Stimulated activated CD4-positive, alpha-beta T cell treated with anti-CD3 and anti-CD28 coated beads, Interleukin-1b, Interleukin-23, amount 100 ng/mL, for 4 hours (primary cell): ENCODE measurements at regions not wholly inside any gene's neighbourhood (a gene's known extent, or its start where the extent isn't known, plus 50 kb on each side); places are given as distances from the start of the nearest gene placed in this dataset.
"Not testable (repeated sequence)": the region's sequence is repeated elsewhere in the genome, so short reads cannot be mapped to it uniquely, and the experiment has no call there.

Experiments
- DNase-seq, 2 donors: peaks; one replicate each; pipeline ENCODE4 v3.0.0-alpha.2; 2020; ENCODE audit warnings: low read depth in 2 of 2

DNA sequence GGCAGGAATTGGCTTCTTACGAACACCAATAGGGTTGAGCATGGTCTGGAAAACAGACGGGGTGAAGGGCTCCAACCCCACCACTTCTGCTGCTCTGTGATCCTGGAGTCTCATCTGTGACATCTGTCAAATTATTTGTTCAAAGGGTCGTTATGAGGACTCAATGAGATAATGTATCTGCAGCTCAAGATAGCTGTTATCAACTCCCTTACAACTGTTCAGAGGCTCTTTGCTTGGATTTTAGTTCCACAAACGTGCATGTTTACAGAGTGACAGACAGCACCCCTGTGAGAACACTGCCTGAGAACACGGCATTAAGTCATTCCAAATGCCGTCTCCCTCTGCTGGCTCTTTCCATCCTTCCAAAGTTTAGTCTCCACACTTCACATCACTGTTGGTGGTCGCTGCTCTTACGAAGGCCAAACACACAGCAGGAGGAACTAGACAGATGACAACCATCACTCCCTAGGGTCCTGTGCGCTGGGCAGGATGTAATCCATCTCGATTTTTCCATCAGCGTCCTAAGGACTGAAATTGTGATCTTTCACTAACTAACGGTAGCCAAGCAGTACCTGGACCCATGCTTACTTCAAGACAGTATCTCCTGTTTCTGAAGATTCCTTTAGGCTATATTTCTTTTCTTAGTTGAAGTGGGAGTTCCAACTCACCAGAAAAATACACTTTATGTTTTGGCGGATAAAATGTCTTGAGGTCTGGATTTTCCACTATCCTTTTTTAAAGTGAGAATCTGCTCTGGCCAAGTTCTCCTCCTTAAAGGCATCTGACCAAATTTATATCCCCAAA is 220.3 kb downstream of the ANAPC1 start:
- DNase-seq, result no peak

DNA sequence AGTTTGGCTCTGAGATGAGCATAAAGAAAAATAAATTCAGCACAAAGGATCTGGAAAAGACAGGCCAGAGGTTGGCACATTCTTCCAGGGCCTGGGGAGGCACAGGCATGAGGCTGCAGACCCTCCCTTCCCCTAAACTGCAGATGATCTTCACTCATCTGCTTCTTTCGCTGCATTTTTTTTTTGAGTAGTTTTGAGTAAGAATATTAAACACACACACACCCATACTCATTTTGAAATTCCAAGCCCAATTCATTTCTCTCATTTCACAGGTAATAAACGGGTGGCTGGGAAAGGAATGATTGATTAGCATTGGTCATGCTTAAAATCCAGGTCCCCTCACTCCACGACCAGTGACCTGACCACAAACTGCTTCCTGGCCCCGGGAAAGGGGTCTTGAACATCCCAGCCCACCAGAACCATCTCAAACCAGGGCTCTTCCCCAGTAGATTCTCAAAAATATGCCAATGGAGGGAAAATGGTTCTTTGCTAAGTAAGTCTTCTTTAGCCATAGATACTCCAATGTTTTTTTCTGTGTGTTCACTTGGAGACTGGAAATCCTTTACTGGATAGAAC is 219.6 kb downstream of the ANAPC1 start:
- no peak for DNase-seq

DNA sequence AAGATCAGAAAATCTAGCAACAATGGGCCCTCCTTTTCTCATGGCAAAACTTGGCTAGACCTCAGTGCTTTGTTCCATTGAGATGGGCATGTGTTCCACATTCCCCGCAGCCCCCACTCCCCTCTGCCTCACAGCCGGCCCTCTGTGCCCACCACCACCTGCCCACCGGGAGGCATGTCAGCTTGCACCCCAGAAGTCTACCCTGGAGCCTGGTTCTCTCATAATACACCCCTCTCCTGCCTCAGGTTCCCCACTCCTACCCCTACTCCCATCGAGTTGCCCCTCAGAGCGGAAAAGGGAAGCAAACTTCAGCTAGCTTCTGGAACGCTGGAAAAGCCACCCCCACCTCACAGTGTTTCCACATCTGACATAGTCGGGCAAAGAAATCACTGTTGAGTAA is 219.0 kb downstream of the ANAPC1 start:
- DNase-seq, result no peak

DNA sequence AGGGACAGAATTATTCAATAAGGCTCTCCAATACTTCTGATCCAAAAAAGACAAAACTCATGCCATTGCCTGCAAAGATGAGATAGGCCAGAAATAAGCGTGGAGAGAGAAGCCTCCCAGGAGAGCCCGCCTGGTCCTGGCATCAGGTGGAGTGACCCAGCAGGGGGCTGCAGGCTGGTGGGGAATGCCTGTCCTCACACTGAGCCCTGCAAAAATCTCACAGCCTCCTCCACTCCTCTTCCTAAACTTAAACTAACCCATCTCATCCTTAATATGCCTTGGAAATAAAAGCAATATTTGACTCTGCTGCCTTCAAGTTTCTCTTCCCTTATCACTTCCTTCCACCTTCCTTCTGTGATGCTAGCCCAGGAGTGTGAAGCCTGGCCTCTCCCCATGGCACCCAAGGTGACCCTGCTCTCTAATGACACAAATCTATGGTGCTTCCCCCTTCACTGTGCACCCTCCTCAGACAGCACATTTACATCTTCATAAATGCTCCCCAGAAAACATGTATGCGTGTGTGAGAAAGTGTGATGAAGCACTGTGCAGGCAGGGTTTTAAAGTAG is 218.4 kb downstream of the ANAPC1 start:
- no peak for DNase-seq

DNA sequence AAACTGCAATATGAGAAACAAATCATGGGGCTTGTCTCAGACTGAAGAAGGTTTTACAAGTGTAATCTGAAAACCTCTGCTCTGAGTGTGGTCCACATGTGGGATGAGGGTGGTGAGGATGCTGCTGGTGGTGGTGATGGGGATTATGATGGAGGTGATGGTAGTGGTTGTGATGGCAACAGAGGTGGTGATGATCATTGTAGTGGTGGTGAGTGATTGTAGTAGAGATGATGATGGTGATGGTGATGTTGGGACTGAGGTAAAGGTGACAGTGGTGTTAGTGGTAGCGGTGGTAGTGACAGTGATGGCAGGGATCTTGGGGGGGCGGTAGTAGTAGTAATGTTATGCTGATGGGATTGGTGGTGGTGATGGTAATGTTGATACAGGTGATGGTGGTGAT is 217.8 kb downstream of the ANAPC1 start:
- no peak for DNase-seq

DNA sequence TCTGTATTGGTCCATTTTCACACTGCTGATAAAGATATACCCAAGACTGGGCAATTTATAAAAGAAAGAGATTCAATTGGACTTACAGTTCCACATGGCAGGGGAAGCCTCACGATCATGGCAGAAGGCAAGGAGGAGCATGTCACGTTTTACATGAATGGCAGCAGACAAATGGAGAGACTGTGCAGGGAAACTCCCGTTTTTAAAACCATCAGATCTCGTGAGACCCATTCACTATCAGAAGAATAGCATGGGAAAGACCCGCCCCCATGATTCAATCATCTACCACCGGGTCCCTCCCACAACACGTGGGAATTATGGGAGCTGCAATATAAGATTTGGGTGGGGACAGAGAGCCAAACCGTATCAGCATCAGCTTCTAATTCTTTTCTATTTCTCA is 217.0 kb downstream of the ANAPC1 start:
- no peak for DNase-seq

DNA sequence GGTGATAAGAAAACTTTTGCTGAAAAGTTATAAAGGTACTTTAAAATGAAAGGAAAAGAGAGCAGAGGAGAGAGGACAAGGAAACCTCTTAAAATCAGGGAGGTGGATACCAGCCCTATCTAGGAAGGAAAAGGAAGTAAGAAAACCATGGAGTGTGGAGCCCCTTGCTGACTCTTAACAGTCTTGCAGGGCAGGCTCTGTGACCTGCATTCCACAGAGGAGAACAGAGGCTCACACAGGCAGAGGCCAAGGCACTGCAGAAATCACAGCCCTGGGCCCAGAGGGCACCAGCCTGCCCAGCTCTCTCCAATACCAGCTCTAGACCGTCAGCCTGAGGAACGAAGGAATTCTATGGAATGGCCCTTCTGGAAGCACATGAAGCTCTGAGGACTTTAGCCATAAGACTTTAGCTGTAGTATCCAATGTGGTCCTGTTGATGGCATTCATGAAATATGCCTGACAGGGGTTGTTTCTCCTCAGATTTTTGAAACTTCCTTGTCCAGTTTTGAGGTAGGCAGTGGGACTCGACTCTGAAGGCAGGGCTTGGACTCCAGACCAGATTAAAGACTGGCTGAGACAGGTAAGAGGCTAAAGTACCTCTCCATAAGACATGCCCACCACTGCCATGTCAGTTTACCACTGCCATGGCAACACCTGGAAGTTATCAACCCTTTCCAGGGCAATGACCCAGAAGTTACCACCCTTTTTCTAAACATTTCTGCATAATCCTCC is 216.3 kb downstream of the ANAPC1 start:
- DNase-seq, result no peak

DNA sequence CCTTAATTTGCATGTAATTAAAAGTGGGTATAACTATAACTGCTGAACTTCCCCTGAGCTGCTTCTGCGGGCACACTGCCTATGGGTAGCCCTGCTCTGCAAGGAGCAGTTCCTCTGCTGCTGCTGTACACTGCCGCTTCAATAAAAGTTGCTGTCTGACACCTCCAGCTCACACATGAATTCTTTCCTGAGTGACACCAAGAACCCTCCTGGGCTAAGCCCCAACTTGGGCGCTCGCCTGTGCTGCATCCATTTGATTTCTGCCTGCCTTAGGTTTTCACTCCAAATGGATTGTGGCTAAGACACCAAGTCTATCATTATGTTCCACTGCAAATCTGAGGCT is 215.7 kb downstream of the ANAPC1 start:
- no peak for DNase-seq

DNA sequence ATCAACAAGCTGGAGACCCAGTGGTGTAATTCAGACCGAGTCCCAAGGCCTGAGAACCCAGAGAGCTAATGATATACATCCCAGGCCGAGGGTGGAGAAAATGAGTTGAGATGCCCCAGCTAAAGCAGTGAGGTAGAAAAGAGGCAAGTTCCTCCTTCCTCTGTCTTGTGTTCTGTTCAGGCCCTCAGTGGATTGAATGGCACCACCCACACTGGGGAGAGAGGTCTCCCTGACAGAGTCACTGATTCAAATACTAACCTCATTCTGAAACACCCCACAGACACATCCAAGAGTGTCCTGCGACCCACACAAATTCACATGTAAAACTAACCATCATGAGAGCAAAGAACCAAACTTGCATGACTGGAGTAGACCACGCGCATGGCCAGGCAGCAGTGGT is 215.3 kb downstream of the ANAPC1 start:
- DNase-seq, result no peak

DNA sequence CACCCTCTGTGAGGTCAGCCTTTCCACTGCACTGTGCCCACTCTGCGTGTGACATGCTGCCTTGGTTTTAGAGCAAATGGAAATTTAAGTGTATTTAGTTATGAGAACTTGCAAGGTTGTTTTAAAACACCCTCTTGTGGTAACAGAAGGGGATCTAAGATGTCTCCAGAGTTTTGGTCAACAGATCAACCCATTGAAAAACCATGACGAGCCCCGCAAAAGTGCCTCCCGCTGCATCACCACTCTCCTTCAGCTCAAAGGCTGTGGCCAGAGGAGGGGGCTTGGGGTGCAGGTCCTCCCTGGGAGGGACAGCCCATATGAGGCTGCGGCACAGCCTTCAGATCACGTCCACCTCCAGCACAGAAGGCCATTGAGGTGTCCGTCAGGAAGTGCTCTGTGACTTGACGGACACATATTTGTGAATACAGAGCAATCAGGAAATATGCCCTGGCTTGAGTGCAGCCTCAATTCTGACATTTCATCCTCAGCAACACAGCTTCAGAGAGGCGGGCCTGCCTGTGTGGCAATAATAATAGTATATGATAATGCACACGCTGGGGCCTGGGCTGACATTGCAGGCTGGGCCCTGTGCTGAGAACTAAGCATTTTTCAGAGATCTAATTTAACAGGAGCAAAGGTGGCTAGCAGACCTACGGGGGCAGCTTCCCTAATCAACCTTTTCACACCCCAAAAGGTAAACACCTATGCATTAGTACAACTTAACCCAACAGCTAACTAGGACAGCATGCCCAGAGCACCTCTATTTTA is 213.9 kb downstream of the ANAPC1 start:
- no peak for DNase-seq

DNA sequence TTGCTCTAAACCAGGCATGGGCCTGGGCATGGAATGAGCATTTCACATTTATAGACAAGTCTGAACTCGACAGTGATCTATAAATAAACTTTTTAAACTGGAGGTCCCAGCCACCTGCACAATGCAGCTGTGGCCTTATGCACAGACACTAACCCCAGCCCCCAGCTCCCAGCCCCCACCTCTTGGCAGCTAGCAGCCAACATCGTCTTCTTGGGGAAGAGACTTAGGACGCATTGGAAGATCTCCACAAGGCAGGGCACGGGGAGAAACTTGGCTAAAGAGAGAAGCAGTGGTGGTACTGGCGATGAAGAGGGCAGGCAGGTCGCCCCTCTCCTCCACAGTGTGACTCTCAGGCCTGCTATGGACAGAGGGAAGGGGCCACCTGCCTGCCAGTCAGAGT is 213.2 kb downstream of the ANAPC1 start:
- DNase-seq, result no peak

DNA sequence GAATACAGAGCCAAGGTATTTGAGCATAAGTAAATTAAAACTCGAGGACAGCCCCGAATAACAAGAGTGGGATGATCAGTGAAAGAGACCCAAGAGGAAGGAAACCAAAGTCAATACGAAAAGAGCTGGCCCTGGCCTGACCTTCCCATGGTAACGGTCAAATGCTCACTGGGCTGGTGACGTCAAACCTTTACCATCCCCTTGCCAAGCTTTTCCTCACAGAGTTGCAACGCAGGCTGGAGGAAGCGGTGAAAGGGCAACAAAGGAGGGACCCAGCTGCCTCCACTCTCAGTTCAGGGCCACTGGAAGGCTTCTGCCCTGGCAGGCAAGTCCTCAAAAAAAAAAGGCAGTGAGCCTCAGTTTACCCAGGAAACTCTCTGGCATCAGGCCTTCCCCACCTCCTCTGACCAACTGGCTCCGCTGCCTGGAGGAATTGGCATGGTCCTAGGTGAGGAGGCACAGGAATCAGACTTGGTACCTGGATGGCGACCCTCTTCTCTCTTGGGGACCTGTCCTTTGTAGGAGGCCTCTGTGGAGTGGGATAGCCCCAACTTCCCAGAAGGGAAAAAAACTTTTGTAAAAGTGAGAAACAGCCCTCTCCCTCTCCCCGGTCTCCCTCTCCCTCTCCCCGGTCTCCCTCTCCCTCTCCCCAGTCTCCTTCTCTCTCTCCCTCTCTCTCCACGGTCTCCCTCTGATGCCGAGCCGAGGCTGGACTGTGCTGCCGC is 212.4 kb downstream of the ANAPC1 start:
- DNase-seq, result no peak

DNA sequence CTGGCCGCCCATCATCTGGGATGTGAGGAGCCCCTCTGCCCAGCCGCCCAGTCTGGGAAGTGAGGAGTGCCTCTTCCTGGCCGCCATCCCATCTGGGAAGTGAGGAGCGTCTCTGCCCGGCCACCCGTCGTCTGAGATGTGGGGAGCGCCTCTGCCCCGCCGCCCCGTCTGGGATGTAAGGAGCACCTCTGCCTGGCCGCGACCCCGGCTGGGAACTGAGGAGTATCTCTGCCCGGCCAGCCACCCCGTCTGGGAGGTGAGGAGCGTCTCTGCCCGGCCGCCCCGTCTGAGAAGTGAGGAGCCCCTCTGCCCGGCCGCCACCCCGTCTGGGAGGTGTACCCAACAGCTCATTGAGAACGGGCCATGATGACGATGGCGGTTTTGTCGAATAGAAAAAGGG is 211.4 kb downstream of the ANAPC1 start:
- DNase-seq, result not testable (repeated sequence)

DNA sequence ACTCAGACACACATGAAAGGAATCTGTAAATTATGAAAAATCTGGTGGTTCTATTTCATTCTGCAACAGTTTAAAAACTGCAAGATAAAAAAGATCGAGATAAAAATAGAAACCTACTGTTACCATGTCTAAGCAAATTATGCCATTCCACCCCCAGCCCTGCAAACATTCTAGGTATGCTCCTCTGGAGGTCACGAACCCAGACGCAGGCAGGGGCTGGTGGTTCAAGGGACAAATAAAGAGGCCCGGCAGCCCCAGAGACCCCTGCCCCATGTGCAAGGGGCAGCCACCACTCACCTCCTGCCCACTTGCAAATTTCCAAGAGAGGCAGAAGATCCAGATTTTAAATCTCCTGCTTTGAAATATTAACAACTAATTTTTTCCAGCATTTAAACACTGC is 210.5 kb downstream of the ANAPC1 start:
- DNase-seq, result no peak

DNA sequence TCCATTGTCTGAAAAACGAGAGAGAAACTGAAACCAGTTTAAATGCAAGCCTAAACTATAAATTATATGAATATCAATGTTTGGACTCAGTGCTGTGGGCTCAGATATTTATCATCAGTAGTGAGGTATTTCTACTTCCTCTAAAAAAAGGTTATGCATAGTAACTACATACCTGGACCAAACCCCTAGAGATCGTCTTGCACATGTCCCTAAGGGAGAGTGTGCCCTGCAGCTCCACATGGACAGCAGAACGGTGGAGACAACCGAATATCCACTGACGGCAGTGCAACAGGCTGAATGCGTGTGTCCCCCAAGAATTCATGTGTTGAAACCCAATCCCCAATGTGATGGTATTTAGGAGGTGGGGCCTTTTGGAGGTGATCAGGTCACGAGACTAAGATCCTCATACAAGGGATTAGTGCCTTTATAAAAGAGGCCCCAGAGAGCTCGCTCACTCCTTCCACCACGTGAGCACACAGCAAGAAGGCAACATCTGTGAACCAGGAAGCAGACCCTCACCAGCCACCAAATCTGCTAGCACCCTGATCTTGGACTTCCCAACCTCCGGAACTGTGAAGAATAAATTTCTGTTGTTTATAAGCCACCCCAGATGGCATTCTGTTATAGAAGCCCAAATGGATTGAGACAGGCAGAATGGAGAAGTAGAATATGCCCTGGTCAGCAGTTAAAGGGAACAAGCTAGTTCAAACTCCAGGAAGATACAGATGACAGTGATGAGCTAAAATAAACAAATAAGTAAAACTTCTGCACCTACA is 208.4 kb downstream of the ANAPC1 start:
- no peak for DNase-seq

DNA sequence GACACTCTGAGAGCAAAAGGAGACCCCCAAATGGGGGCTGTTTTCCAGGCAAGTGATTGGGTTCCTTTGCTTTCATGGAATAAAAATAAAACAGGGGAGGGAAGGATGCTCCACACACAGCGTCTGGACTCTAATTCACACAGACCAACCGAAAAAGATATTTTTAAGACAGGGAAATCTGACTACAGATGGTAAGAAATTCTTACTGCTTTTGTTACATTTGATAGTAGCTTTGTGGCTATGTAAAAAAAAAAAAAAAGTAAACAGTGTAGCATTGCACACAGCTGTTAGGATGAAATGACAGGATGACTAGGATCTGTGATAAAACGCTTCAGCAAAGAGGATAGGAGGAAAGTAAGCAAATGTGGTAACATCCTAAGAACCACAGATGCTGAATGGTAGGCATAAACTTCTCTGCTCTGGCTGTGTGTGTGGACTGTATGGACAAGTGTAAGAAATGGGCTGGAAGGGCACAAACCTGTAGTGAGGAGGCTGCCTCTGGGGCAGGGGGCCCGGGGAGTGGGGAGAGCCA is 207.6 kb downstream of the ANAPC1 start:
- no peak for DNase-seq

DNA sequence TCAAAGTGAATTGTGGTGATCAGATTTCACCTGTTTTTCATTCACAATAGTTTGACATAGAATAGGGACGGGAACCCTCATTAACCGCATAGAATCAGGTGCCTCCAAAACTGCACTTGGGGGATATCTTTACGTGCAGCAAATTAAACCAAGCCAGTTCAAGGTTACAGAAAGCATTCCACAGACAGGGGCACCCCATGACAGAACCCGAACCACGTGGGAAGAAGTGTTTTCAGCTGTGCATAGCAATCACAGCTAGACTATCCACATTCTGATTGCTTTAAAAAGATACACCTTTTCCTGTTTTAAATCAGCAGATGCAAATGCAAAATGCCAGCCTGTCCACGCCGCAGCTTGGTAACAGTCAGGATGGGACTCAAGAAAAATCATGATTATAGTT is 205.8 kb downstream of the ANAPC1 start:
- no peak for DNase-seq

DNA sequence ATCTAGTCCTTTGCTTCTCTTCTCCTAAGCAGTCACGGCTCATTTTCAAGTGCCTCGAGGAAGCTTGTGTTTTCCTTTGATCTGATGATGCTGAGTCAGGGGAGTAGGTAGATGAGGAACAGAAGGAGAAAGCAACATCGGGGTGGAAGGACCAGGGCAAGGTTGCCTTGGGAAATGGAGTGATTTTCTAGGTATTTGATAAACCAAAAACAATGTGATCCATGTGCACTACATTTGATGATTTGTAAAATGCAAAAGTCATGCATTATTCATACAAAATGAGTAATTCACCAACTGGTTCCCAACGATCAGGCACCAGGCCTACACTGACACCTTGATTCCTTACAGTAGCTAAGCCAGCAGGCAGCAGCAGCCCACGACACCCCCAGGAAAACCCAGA is 205.3 kb downstream of the ANAPC1 start:
- no peak for DNase-seq

DNA sequence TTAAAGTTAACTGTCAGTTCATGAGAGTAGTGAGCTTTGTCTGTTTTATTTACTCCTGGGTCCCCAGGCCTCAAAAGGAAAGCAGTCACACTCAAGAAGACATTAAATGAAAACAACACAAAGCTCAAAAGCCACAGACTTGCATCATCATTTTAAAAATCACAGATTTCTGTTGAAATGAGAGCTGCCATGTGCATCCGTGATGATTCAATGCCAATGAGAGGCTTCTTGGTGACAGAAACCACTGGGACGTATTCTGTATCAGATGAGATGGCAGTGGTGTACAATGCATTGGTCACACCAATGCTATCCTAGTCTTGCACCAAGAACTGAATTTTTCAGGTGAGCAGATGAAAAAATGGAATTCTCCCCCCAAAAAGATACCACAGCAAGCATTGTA is 204.8 kb downstream of the ANAPC1 start:
- no peak for DNase-seq

DNA sequence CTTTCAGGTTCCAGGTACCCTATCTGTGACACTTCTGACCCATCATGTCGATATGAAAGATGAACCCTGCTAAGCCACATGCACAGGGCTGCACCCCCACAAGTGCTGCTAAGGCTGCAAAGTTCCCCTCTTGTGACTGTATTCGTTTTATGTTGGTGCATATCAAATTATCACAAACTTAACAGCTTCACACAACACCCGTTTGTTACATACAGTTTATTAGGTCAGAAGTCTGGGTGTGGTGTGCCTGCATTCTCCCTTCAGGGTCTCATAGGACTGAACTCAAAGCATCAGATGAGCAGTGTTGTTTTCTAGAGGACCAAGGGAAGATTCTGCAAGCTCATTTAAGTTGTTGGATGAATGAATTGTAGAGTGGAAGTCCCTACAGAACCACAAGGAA is 199.4 kb downstream of the ANAPC1 start:
- DNase-seq, result no peak
